HG03280 (cell line): ENCODE measurements at regions not wholly inside any gene's neighbourhood (a gene's known extent, or its start where the extent isn't known, plus 50 kb on each side); places are given as distances from the start of the nearest gene placed in this dataset.

Experiments used
- ATAC-seq: cut with Tn5 transposase; IDR thresholded peaks from one replicate; pipeline ENCODE4 v1.9.1; 2021; ENCODE audit warnings: mild to moderate bottlenecking, moderate library complexity; ENCODE audit not compliant: unreplicated experiment

- ATAC-seq: no peak
Measured at GRCh38 chr2:129721236-129721635, 258.2 kb upstream of the RAB6C start.

GRCh38 chr2:129721846-129722245 lies 257.6 kb upstream of the RAB6C start:
- ATAC-seq: no peak

- ATAC-seq: no peak
Measured at GRCh38 chr2:129722306-129723019, 257.0 kb upstream of the RAB6C start.

- no peak for ATAC-seq
Measured at GRCh38 chr2:129723277-129724020, 256.0 kb upstream of the RAB6C start.

DNA sequence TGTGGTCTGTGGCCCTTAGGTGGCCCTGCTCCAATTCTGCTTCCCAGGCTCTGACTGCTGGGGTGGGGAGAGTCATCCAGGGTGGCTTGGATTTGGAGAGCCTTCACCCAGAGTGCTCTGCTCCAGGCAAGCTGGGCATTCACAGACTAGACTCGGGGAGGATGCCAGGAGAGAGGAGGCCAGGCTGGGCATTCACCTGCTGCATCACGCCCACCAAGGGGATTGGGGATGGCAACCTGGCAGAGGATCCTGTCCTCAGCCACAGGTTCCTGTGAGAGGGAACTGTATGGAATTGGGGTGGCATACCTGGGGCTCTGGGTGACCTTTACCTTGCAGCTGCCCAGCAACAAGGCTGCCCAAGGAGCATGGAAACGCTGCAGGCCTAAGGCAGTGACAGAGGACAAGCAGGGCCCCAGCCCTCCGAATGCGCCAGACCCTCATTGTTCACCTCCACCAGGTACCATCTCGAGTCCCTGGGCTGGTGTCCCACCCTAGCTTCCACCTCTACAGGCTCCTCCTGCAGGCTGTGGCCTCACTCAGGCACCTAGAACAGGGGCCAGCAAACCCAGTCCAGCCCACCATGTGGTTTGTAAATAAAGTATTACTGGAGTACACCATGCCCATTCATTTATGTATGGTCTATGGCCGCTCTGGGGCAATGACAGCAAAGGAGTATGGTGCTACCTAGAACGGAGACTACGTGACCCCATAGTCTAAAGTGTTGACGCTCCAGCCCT lies 255.3 kb upstream of the RAB6C start:
- no peak for ATAC-seq

GRCh38 chr2:129726216-129726615 lies 253.2 kb upstream of the RAB6C start:
- ATAC-seq: no peak

GRCh38 chr2:129727286-129727685 lies 252.2 kb upstream of the RAB6C start:
- no peak for ATAC-seq

DNA sequence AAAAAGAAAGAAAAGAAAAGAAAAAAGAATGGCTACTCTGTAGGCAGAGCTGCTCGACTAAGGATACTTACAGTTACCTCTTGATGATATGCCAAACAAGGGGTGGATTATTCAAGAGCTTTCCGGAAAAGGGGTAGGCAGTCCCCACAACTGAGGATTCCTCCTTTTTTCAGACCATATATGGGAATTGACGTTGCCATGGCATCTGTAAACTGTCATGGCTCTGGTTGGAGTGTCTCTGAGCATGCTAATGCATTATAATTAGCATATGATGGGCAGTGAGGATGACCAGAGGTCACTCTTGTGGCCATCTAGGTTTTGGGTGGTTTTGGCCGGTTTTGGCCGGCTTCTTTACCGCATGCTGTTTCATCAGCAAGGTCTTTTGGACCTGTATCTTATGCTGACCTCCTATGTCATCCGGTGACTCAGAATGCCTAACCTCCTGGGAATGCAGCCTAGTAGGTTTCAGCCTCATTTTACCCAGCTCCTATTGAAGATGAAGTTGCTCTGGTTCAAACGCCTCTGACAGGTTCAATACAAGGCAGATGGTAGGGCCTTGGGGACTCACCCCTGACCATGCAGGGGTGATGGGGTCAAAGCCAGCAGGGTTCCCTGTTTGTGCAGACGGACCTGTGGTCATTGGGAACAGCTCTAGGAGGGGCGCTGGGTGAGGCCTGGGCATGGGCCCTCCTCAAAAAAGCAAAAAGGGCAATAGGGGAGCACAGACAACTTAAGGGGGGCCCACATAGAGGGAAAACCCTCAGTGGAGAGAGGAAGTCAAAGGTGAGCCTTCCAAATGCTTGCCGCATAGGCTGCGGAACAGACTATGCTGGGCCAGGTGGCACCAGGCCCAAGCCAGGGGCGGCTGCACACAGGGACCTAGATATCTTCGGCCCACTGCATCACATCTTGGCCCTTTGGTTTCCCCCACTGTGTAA lies 251.2 kb upstream of the RAB6C start:
- no peak for ATAC-seq

DNA sequence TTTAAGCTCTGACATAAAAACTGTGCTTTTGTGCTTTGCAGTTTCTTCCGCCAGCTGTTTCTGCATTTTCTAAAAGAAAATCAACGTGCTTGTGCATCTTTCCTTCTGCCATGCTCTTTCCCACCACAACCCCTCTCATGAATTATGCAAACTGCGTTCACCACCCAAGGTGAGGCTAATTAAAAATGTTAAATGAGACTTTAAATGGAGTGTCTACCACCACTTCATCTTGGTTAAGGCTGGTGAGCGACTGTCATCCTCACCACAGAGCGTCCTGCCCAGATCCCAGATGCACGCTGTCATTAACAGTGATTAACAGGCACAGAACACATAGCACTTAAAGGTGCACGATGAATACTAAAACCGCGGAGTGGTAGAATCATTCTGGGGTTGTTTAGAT lies 250.5 kb upstream of the RAB6C start:
- ATAC-seq: no peak

DNA sequence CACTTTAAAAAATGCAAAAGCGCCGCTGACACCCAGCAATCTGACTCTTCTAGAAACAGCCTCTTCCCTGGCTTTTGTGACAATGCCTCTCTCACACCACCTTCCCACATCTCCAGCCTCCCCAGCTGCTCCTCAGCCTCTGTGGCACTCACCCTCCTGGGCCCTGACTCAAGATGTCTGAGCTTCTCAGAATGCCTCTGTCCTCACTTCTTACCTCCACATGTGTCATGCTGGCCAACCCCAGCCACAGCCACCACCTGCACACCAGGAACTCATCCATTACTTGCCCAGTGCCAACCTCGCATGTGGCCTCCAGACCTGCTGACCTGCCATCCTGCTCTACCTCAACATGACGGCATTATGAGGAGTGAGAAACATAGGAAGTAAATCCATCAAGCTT lies 249.8 kb upstream of the RAB6C start:
- no peak for ATAC-seq

DNA sequence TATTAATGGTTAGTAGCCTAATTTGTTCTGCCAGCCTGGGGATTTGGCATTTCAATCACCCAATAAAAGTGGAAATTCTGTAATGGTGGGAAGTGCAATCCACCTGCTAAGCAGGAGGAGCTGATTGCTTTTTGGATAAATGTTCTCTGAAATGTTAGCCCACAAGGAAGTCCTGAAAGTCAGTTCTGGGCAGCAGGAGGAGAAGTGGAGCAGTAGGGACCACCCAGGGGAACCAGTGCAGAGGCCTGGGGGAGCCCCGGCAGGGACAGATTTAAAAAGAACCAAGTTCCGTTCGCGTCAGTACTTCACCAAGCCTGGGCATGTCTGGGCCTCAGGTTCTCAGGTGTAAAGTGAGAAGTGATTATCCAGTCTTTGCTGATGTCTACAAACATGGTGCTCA lies 248.5 kb upstream of the RAB6C start:
- ATAC-seq: no peak

GRCh38 chr2:129731907-129732629 lies 247.4 kb upstream of the RAB6C start:
- ATAC-seq: no peak

DNA sequence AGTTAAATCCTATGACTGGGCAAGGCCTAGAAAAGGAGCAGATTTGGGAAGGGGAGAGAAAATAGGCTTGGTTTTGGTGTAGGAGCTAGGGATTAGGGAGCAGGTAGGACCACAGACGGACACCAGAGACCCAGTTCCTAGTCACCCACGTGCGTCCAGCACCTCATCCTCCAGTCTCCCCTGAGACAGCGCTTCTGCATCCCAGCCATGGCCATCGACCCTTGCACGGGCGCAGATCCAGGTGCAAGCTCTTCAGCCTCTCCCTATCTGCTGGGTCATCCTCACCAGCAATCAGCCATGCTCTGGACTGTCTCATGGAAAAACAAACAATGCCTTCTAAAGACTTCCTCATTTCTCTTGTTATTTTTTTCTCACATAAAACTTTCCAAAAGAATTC lies 246.8 kb upstream of the RAB6C start:
- ATAC-seq: no peak

- ATAC-seq: no peak
Measured at GRCh38 chr2:129733041-129733440, 246.4 kb upstream of the RAB6C start.

- ATAC-seq: no peak
Measured at GRCh38 chr2:129733579-129733978, 245.9 kb upstream of the RAB6C start.

GRCh38 chr2:129734343-129735034 lies 245.0 kb upstream of the RAB6C start:
- no peak for ATAC-seq

DNA sequence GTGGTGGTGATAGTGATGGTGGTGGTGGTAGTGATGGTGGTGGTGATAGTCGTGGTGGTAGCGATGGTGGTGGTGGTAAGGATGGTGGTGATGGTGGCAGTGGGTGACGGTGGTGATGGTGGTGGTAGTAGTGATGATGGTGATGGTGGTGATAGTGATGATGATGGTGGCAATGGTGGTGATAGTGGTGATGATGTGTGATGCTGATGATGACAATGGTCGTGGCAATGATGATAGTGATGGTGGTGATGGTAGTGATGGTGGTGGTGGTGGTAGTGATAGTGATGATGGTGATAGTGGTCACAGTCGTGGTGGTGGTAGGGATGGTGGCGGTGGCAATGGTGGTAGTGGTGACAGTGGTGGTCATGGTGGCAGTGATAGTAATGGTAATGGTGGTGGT lies 243.9 kb upstream of the RAB6C start:
- no peak for ATAC-seq

DNA sequence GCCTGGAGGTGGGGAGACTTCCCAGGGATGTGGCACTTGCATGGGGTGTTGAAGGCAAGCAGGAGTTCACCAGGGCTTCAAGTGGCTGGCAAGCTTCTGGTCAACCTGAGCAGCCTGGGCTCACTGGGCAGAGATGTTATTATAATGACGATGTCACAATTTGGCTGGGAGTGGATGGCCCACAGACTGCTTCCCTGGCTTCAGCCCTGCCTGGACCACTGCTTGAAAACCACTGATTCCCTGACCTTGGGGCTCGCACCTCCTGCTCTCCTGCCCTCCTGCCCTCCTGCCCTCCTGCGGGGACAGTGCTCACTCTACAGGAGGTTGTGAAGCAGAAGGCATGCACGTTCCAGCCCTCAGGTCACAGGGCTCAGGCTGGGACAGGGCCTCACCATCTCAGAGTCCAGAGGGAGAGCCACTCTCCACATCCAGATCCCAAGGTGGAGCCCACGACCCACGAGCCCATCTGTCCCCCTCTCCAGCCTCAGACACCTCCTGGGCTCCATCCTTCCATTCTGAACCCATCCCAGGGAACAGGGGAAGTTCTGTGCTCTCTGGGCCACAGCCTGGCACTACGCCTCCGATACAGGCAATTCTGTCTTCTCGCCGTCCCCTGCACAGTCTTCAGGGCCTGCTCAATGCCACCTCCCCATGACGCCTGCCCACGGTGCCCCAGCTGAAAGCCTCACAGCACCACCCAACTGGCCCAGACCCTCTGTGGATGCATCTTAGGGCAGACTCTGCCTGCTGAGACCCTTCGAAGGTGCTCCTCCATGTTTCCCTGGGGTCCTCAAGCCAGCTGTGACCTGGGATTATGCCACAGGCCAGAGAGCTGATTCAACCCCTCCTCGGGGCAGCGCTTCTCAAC lies 241.6 kb upstream of the RAB6C start:
- ATAC-seq: no peak

DNA sequence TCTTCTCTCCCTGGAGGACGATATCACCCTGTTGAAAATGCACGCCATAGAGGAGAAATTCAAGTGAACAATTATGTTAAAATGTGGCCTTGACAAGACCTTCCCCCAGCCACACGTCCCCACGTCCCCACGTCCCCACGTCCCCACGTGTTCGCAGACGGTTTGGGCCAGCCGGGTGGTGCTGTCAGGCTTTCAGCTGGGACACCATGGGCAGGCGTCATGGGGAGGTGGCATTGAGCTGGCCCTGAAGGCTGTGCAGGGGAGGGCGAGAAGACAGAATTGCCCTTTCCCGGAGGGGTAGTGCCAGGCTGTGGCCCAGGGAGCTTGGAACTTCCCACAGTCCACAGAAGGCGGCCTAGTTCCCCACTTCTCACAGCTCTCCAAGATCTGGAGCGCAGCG lies 240.7 kb upstream of the RAB6C start:
- no peak for ATAC-seq
